Endodermal cell (in vitro differentiated cells): ENCODE measurements at regions not wholly inside any gene's neighbourhood (a gene's known extent, or its start where the extent isn't known, plus 50 kb on each side); places are given as distances from the start of the nearest gene placed in this dataset.

Experiments
- DNase-seq: peaks from one replicate; pipeline ENCODE4 v3.0.0-alpha.2; 2017
- H3K27ac ChIP-seq: 2 replicates; pipeline ENCODE4 v1.5.1; 2013; ENCODE audit warnings: mild to moderate bottlenecking, low read depth, low read length, moderate library complexity
- H3K27me3 ChIP-seq: 2 replicates; pipeline ENCODE4 v1.6.1; 2013; ENCODE audit warnings: mild to moderate bottlenecking, low read length, moderate library complexity; ENCODE audit not compliant: insufficient read depth, control insufficient read depth, poor library complexity, severe bottlenecking
- H3K36me3 ChIP-seq: 2 replicates; pipeline ENCODE4 v1.7.0; 2013; ENCODE audit warnings: mild to moderate bottlenecking, low read length, moderate library complexity; ENCODE audit not compliant: control insufficient read depth, insufficient read depth
- H3K4me1 ChIP-seq: one replicate; pipeline ENCODE4 v1.7.0; 2013; ENCODE audit warnings: low read length; ENCODE audit not compliant: control insufficient read depth, insufficient read depth
- H3K4me3 ChIP-seq: 2 replicates; pipeline ENCODE4 v1.5.1; 2013; ENCODE audit warnings: mild to moderate bottlenecking, low read length, moderate library complexity
- H3K9ac ChIP-seq: 2 replicates; pipeline ENCODE4 v1.6.1; 2013; ENCODE audit warnings: mild to moderate bottlenecking, low read length, moderate library complexity; ENCODE audit not compliant: poor library complexity, severe bottlenecking; ENCODE audit errors: extremely low read depth
- H3K9me3 ChIP-seq: 2 replicates; pipeline ENCODE4 v1.6.1; 2013; ENCODE audit warnings: mild to moderate bottlenecking, low read length, moderate library complexity; ENCODE audit not compliant: control insufficient read depth
- H3K27ac Mint-ChIP-seq: 2 replicates; pipeline ENCODE4 v1.8.0; 2020; ENCODE audit warnings: mixed read lengths
- H3K27me3 Mint-ChIP-seq: 2 replicates; pipeline ENCODE4 v1.8.0; 2021; ENCODE audit warnings: mild to moderate bottlenecking, mixed read lengths; ENCODE audit not compliant: insufficient read depth
- H3K36me3 Mint-ChIP-seq: 2 replicates; pipeline ENCODE4 v1.8.0; 2020; ENCODE audit warnings: low read depth, mixed read lengths
- H3K4me1 Mint-ChIP-seq: 2 replicates; pipeline ENCODE4 v1.8.0; 2020; ENCODE audit warnings: mixed read lengths
- H3K4me3 Mint-ChIP-seq: 2 replicates; pipeline ENCODE4 v1.8.0; 2020; ENCODE audit warnings: mild to moderate bottlenecking, moderate library complexity, mixed read lengths
- H3K9me3 Mint-ChIP-seq: 2 replicates; pipeline ENCODE4 v1.8.0; 2020; ENCODE audit warnings: mild to moderate bottlenecking, mixed read lengths
- WGBS, 2 experiments: methylation state at CpG; one replicate each; pipeline versions ENCODE4 v1.1.5 to v1.1.7; 2013; ENCODE audit warnings: missing lambda C conversion rate in 2 of 2, mixed read lengths in 1 of 2; ENCODE audit not compliant: insufficient coverage in 1 of 2, insufficient read length in 1 of 2; 5-methylcytosine and 5-hydroxymethylcytosine counted together
- TF ChIP-seq, protein P1 (sequence below): fragments of 200-600 bp; sonication (generic); conservative IDR thresholded peaks from 2 replicates; pipeline ENCODE4 v1.5.0; 2021; ENCODE audit warnings: antibody characterized with exemption, mild to moderate bottlenecking

DNA sequence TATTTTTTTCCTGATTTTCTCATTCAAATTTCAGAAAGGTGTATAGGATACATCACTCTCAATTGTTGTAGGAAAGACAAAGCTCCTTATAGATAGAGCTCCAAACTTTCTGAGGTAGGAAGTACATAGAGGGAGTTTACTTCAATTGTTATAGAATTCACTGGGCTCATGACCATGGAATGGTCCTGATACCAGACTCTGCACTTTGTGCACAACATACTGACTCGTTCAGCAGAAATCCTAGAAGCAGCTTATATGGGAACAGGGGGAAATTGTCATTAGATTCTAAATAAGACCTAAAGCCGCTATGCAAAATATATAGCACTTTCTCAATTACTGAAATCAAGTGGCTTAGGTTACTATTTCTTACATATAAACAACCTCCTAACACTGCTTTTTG lies 240.5 kb upstream of the TUSC1 start:
- no peaks in the 10 kb centered on the region for H3K36me3 Mint-ChIP-seq
- WGBS, 2 experiments, result 80 to 96% methylated on average over 2 of the region's 2 CpGs
- Histone ChIP-seq H3K9ac (no peak overlapping the region), H3K9me3 (no peaks in the 10 kb centered on the region), H3K4me1 (no peaks in the 10 kb centered on the region), H3K4me3 (no peak overlapping the region), H3K36me3 (no peaks in the 10 kb centered on the region), H3K27me3 (no peaks in the 10 kb centered on the region), H3K27ac (no peak overlapping the region)
- H3K27ac Mint-ChIP-seq, result no peak overlapping the region
- TF ChIP-seq, protein P1, sequence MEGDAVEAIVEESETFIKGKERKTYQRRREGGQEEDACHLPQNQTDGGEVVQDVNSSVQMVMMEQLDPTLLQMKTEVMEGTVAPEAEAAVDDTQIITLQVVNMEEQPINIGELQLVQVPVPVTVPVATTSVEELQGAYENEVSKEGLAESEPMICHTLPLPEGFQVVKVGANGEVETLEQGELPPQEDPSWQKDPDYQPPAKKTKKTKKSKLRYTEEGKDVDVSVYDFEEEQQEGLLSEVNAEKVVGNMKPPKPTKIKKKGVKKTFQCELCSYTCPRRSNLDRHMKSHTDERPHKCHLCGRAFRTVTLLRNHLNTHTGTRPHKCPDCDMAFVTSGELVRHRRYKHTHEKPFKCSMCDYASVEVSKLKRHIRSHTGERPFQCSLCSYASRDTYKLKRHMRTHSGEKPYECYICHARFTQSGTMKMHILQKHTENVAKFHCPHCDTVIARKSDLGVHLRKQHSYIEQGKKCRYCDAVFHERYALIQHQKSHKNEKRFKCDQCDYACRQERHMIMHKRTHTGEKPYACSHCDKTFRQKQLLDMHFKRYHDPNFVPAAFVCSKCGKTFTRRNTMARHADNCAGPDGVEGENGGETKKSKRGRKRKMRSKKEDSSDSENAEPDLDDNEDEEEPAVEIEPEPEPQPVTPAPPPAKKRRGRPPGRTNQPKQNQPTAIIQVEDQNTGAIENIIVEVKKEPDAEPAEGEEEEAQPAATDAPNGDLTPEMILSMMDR, result no peak
- no peak for DNase-seq
- H3K27me3 Mint-ChIP-seq, result no peaks in the 10 kb centered on the region
- H3K9me3 Mint-ChIP-seq, result no peaks in the 10 kb centered on the region
- H3K4me1 Mint-ChIP-seq, result no peaks in the 10 kb centered on the region
- no peak overlapping the region for H3K4me3 Mint-ChIP-seq

DNA sequence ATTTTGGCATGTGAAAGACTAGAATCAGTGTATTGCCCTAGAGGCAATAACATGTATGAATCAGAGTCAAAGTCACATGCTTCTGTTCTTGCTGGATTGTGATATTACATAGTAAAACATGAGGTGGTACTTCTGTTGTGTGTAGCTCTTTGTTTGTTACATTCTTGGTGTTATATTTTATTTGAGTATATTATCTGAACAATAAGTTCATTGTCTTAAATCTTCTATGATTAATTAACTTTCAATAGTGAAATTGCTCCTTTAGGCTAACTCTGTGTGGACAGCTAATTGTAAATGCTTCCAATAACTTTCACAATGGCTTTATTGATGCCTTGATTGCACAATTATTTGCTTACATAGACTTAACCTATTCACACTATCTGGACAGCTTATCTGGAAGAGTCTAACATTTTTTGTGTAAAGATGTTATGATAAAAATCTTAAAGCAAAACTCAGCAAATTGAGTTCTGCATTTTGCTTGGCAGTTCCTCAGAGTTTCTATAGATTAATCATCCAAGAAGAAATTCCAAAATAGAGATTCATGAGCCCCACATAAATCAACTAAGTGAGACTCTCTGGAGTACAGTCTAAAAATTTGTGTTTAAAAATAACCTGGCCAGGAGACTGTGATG lies 239.6 kb upstream of the TUSC1 start:
- no peaks in the 10 kb centered on the region for H3K4me1 Mint-ChIP-seq

DNA sequence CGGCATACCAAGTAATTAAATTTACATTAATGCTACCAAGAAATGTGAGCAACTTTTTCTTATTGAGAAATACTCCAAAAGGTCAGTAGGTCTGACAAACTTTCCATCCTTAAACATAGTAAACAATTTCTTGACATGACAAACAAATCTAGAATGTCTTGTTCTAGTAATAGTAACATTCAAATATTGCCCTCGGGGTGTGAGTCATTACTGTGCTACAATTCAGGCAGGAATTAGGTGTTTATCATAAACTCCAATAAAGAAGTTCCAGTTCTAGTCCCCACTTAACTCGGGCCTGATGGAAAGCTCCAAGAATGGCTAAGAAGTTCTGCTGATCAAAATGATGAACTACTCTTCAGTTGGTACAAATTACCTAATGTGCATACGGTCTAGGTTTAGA lies 235.6 kb upstream of the TUSC1 start:
- Histone ChIP-seq H3K36me3 (no peaks in the 10 kb centered on the region), H3K4me1 (no peaks in the 10 kb centered on the region), H3K27me3 (no peaks in the 10 kb centered on the region), H3K27ac (no peak overlapping the region), H3K9ac (no peak overlapping the region), H3K4me3 (no peak overlapping the region), H3K9me3 (no peaks in the 10 kb centered on the region)
- Mint-ChIP-seq H3K9me3 (peaks cover 12% of the 10 kb centered on the region), H3K27me3 (no peaks in the 10 kb centered on the region), H3K36me3 (no peaks in the 10 kb centered on the region), H3K4me1 (no peaks in the 10 kb centered on the region), H3K27ac (no peak overlapping the region), H3K4me3 (no peak overlapping the region)
- TF ChIP-seq, protein P1, result no peak
- no peak for DNase-seq
- 90 to 95% methylated on average over 2 to 4 of the region's 4 CpGs for WGBS, 2 experiments

More for the DNA sequence above, 239.6 kb upstream of the TUSC1 start:
- Mint-ChIP-seq H3K27me3 (no peaks in the 10 kb centered on the region), H3K9me3 (no peaks in the 10 kb centered on the region), H3K4me3 (no peak overlapping the region), H3K36me3 (no peaks in the 10 kb centered on the region), H3K27ac (no peak overlapping the region)
- Histone ChIP-seq H3K9ac (no peak overlapping the region), H3K27me3 (no peaks in the 10 kb centered on the region), H3K27ac (no peak overlapping the region), H3K36me3 (no peaks in the 10 kb centered on the region), H3K9me3 (no peaks in the 10 kb centered on the region), H3K4me1 (no peaks in the 10 kb centered on the region), H3K4me3 (no peak overlapping the region)
- TF ChIP-seq, protein P1, result no peak
- DNase-seq, result no peak
